Neural progenitor cell (in vitro differentiated cells): ENCODE measurements at regions not wholly inside any gene's neighbourhood (a gene's known extent, or its start where the extent isn't known, plus 50 kb on each side); places are given as distances from the start of the nearest gene placed in this dataset. TPM values are rescaled to one million over a fixed set of nuclear protein-coding genes. Genes with fewer than 3 reads are reported as not detected.

ENCODE experiments used
- small RNA-seq: library from RNA; depleted of rRNA; stranded (forward); fragments of <200 nt; gene quantifications from one replicate; pipeline ENCODE3, GENCODE V24; 2015

Small RNA genes lying in the stretch of these regions (small RNA-seq; reads per million reads assigned to genes)
- not detected for gene AL109941.1
